ENCODE measurements at regions not wholly inside any gene's neighbourhood (a gene's known extent, or its start where the extent isn't known, plus 50 kb on each side); places are given as distances from the start of the nearest gene placed in this dataset.
"Not testable (repeated sequence)": the region's sequence is repeated elsewhere in the genome, so short reads cannot be mapped to it uniquely, and the experiment has no call there.

DNA sequence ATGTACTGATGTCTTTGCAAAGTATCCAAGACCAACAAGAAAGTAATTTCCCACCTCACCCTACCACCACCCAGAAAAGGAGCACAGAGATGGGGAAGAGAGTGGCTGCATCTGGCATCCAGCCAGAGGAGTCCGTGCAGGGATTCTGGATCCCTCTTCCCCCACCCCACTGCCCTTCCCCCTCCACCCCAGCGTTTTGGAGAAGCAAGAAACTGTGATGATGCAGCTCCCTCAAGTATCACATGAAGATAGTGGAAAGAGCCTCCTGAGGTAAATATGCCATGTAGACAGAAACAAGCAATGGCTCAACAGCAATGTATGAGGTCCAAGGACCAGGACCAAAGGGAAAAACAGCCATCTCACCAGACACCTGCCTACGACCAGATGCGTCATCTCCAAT, 153.8 kb downstream of the DEPDC1B start:
- no peak for DNase-seq

DNA sequence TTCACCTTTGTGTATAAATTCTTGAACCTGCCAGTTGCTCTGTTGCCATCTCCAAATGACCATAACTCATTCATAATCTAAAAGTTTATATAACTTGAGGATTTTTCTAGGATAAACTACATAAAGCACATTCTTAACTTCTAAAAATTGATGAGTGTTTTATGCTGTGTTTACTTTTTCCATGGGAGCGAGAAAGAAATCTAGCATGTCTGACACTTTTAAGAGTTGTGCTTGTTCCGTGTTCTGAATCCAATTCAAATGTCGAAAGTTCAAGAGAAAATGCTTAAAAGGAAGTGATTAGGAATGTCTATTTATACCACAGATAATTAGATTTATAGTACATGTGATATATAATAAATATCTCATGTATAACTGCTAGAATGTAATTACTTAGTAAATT, 154.4 kb downstream of the DEPDC1B start:
- no peak for DNase-seq

DNA sequence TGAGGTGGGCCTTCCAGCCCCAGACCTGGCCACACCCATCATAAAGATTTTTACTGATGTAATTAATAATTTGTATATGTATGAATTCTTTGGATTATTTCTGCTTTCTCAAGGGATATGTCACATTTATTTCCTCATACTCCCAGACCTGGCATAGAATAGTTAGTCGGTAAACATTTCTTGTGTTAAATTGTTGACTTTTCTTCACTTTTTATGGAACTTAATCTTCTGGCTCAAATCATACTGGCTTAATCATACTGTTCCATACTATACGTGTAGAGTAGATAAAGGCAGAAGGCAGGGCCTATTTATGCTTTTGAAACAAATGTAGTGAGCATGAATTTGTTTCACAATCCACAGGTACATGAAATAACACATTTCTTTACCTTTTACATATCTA, 155.8 kb downstream of the DEPDC1B start:
- no peak for DNase-seq

DNA sequence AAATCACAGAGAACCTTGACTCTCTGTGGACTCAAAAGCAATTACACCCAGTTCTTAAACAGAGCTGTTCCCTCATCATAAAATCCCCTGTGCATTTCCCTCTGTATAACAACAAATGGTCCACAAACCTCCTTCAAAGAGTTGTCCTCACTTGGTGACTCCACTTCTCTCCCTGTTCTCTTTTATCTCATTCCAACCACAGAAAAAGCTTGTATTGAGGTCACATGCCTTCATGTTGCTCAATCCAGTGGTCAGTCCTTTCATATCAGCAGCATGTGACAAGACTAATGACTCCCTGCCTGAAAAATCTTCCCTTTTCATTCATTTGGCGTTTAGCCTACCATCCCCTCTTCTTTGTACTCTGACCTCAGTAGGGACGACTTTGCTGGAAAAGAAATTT, 158.0 kb downstream of the DEPDC1B start:
- DNase-seq: no peak

DNA sequence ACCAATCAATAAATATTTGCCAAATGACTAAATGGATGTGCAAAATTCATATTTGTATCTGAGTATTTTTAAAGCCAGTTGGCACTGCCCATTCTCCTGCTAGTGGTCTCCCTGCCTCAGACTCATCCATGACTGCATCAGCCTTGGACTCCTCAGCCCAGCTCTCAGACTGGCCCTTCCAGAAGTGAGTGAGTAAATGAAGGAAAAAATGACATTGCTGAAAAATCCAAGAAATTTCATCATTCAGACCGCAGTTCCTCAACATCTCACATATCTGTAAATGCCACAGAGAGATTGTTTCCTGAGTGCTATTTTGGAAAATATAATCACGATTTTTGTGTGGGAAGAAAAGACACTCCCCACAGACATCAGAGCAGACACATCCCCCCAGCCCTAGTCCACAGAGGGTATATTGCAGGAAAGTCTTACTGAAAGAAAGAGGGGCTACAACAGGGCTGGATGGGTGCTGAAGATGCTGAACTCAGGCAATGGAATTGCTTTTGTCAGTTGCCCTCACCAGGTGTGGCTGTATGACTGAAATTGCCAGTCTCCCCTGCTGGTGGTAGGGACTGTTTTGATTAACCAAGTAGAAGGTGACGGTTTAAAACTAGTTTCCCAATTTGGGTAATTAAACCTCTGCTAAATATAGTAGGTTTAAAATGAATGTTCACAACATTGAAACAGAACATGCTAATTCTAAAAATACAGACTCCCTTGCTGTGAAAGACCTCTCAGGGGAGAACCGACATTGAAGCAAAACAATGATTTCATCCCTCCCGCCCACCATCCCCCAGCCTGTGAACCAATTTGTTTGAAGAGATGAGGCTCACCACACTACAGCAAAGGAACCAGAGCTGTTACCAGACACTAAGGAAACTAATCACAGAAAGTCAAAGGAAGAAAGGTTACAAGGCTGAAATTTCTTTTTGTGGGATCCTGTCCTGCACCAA, 158.8 kb downstream of the DEPDC1B start:
- DNase-seq: no peak

DNA sequence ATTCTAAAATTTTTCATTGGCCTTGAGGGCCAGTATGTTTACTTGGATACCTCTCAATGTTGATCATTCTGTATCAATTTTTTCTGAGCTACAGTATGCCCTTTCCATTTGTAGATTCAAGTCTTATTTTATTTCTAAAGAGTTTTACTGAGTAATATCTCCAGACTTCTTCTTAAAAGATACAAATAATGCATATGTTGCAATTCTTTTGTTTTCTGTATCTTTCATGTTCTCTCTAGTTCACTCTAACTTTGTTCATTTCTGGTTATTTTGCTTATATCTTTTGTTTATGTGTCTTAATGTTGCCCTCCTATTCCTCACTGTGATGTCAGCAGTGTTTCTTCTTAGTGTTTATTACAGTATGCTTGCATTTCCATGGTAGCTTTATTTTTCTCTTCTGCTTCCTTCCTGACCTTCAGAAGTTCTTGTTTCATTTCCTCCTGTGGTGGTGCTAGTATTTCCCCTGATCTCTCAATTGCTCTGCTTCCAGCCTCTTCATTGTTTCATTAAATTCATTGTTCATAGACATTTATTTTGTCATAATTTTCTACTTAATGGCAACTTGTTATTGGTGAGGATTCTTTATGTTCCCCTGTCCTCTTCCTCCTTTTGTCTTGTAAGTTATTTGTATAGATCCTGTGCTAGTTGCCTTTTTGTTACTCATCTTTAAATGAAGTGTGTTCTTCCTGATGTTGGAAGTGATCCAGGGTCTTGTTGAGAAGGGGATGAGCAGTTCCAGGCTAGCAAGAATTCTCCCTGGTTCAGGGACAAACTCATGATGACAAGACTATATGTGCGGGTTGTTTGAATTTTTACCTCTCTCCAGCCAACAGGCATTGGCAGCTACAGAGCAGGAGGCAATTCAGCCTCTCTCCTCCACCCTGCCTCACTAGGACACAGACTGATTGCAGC, 160.8 kb downstream of the DEPDC1B start:
- DNase-seq: no peak

DNA sequence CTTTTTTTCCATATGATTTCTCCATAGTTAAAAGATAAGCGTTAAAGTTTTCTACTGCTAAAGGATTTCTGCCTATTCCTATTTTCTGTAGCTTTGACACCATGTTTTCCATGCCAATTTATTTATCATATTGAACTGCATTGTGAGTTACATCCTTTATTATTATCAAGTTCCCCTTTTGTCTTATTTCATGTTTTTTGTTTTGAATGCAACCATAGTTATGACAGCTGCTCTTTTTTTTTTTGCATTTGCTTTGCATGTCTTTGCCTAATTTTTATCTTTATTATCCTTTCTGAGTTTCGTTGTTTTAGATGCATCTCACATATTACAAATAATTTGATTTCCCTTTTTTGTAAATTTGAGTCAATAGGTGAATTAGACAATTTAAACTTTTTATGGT, 161.5 kb downstream of the DEPDC1B start:
- DNase-seq: no peak

DNA sequence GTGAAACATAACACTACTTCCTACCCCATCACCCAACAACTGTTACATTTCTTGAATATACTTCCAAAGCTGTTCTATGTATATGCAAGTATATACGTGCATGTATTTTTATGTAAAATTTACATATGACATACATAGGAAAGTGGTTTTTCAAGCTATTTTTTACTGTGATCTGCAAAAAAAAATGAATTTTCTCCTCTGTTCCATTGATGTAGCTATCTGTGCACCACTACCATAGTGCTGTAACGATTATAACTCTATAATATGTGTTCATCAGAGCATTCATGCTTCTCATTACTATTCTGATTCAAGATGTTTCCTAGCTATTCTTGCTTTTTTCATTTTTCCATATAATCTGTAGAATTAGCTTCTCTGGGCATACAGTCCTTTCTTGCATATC, 164.0 kb downstream of the DEPDC1B start:
- DNase-seq: no peak

DNA sequence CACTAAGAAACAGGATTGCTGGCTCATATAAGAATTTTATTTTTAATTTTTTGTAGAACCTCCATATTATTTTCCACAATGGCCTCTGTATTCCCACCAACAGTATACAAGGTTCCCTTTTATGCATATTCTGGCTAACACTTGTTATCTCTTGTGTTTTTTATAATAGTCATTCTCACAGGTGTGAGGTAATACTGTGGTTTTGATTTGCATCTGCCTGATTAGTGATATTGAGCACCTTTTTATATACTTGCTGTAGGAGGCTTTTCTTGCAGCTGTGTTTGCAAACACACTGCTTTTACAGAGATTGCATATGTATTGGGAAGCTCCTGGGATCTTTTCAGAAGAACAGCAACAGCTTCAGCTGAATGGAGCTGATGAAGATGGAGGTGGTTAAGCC, 164.8 kb downstream of the DEPDC1B start:
- DNase-seq: no peak

DNA sequence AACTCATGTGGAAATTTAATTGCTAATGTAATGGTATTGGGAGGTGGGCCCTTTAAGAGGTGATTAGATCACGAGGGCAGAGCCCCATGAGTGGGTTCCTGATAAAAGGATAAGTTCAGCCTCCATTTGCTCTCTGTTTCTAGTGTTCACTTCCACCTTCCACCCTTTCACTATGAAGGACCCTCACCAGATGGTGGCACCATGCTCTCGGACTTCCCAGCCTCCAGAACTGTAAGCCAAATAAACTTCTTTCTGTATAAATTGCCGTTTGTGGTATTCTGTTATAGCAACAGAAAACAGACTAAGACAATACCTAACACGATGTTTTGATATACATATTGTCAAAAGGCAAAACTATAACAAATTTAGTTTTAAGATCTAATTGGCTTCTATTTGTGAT, 166.2 kb downstream of the DEPDC1B start:
- DNase-seq: no peak

DNA sequence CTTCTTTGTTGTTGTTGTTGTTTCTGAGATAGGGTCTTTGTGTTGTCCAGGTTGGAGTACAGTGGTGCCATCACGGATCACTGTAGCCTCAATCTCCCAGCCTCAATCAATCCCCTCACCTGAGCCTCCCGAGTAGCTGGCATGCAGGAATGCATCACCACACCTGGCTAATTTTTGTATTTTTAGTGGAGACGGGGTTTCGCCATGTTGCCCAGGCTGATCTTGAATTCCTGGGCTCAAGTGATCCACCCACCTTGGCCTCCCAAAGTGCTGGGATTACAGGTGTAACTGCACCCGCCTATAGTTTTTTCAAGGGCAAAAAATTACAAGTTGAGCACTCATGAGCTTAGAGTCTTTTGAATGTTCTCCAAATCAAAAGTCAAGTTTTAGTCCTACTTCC, 167.2 kb downstream of the DEPDC1B start:
- not testable (repeated sequence) for DNase-seq

DNA sequence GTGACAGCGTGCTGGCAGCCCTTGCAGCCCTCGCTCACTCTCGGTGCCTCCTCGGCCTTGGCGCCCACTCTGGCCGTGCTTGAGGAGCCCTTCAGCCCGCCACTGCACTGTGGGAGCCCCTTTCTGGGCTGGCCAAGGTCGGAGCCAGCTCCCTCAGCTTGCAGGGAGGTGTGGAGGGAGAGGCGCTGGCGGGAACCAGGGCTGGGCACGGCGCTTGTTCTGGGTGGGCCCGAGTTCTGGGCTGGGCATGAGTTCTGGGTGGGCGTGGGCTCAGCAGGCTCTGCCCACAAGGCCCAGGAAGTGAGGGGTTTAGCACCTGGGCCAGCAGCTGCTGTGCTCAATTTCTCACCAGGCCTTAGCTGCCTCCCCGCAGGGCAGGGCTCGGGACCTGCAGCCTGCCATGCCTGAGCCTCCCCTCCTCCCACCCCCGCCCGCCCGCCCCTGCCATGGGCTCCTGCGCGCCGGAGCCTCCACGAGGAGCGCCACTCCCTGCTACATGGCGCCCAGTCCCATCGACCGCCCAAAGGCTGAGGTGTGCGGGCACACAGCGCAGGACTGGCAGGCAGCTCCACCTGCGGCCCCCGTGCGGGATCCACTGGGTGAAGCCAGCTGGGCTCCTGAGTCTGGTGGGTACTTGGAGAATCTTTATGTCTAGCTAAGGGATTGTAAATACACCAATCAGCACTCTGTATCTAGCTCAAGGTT, 169.7 kb downstream of the DEPDC1B start:
- DNase-seq: not testable (repeated sequence)

DNA sequence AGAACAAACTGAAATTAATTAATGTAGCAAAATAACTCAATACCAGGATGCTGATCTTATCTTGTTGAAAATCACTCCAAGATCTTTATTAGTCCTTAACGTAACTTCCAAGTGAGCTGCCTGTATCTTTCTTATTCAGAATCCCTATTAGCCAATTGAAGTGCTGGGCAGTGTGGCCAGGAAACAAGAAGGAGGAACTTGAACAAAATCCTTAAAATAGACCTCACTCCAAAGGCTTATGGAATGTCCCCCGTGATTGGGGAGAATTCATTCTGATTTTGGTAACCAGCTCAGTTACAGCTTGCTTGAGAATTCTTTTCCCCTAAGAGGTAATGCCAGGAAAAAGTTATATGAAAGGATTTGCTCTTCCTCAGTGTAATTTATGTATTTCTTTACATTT, 171.0 kb downstream of the DEPDC1B start:
- DNase-seq: no peak

DNA sequence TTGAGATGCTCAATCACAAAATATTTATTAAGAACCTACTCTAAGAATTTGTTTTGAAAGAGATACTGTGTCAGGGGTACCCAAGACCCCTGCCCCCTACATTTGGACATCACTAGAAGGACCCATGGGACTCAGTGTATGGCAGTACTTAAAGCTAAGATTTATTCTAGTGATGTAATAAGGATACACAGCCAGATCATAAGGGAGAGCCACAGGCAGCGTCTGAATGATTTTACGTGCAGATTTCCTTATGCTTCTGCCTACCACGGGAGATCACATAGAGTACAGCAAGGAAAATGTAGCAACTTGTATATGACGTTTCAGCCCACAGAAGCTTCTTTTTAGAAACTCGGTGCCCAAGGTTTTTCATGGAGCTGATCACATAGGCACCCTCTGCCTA, 172.9 kb downstream of the DEPDC1B start:
- no peak for DNase-seq

DNA sequence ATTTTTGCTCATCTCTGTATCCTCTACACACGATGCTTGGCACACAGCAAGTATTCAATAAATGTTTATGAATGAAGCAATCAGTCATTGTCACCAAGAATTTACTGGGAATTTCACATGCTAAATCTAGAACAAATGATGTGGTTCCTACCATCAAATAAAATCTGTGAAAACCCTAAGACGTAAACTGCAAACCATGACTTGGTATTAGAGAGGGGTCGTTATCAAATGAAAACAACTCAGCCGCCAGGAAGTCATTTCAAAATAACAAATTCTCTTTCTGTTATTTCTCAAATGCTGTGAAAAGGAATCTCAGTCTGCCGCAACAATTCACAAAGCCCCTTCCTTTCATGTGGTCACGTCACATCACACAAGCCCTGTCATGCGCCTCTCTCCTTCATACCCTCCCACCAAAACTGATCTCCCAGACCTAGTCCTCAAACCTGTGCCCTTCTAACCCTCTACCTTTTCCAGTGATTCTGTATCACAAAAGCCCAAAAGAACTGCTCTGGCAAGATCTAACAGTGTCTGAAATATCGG, 173.6 kb downstream of the DEPDC1B start:
- no peak for DNase-seq

DNA sequence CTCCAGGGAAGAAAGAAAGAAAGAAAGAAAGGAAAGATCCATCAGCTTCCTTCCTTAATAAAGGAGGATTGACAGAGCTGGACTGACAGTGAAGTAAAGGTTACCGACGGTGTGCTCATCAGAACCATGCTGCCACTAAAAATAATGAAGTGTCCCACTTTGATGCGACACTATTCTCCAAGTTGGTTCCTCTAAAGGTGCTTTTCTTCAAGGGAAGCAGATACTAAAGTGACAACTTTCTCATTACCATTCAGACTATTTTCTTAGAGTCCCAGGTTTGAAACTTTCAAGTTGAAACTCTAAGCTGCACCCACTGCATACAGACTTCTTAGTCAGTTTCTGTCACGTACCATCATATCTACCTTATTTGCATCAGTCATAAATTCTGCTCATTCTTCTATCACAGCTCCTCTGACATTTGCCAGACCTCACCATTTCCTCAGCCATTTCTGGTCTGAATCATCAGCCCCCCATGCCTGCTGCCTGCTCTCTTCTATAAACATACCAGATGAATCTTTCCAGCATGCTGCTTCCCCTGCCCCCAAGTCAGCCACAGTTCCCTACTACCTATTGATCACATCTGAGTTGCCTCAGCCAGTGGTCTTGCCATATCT, 177.6 kb downstream of the DEPDC1B start:
- no peak for DNase-seq

DNA sequence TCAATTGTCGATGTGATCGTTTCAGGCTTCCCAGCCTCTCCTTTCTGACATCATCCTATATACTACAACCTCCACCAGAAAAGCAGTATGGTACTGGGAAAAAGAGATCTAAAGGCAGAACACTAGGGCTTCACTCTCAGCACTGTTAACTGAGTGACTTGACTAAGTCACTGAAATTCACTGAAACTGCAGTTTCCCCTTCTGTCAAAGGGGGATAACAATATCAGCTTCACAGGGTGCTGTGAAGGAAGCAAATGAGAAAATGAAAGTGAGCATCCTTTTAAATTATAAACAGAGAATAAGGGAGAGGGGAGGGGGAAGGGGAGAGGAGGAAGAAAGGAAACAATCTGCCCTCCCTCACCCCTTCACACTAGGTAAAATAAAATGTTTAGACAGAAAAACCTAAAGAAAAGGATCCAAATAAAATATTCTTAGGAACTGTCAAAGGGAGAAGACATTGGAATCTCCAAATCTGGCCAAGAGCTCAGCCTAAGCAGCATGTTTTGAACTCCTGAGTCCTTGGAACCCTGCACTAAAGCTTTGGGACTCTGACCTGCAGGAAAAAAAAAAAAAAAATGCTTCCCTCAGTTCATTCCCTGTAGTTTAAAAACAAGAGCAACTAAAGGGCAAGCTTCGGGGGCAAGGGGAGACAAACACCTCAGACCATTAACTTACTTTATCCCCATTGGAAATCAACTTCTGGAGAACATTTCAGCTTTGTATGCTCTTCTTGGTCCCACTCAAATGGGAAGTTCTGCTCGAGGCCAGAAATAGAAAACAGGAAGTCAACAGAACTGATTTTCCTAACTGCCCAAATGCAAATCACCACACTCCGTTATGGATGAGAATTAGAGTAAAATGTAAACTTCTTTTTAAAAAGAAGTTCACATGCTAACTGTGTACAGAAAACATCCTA, 178.3 kb downstream of the DEPDC1B start:
- no peak for DNase-seq

DNA sequence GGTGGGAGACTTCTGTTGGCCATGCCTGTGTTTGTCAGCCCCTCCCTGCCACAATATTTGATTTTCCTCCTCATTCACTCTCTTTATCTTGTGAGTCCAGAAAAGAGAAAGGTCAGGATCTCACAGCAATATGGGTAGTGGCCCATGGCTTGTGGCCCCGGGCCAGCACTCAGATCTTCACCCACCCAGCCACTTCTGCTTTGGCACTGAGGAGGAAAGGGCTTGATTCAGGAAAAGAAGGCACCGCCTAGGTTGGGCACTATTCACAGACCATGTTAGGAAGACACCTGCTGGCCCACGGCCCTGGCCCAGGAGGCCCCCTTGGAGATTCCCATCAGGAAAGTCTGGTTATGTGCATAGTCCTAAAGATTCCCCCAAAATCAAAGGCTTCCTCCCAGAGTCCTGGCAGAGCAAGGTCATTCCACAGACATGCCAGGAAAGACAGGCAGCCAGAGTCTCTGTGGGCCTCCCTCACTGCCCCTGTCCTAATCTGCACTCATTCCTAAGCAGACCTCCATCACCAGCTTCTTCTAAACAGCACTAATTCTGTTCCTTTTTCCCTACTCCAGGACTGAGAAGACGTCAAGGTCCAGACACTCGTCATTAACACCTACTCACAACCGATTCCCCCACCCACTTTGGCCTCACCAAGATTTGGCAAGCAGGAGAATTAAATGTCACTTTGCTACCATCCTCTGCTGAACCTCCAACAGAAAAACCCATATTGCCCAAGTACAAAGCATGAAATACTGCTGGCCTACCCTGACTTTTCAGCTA, 179.3 kb downstream of the DEPDC1B start:
- no peak for DNase-seq

DNA sequence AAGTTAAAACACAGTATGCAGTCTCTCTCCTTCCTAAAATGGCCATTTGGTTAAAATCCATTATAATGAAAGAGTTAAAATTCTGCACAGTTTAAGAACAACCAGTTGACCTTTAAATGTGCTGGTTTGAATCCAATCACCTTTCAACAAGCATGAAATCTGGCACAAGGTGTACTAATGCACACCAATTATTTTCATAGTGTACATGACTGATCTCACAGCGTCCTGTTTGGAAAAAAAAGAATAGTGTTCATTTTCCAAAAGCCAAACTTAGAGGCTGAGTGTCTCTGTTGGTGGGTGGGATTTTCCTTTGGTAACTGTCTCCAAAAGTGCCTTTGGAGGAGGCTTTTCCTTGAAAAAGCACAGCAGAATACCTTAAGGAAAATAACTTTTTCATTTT, 180.6 kb downstream of the DEPDC1B start:
- DNase-seq: no peak

DNA sequence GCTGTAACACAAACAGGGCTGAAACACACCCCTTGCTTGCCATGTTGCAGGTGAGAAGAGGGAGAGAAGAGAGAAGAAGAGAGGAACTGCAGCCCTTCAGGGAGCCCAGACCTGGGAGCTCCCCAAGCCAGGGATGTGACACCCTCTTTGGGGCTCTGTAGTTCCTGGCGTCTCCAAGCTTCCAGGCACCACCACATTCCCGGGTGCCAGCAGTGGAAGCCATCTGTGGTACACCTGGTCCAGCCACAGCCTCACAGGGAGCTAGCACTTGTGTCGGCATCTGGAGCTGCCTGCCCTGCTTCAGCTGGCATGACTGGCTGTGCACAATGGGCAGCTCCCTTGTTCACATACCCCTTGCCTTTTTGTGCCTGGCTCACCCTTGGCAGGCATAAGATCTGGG, 182.1 kb downstream of the DEPDC1B start:
- no peak for DNase-seq
